A673 (cell line): ENCODE measurements at regions not wholly inside any gene's neighbourhood (a gene's known extent, or its start where the extent isn't known, plus 50 kb on each side); places are given as distances from the start of the nearest gene placed in this dataset.

Experiments used
- EZH2 ChIP-seq: fragments of 200-600 bp; sonication (generic); IDR thresholded peaks from 2 replicates; pipeline ENCODE4 v1.6.1; 2017; ENCODE audit warnings: borderline replicate concordance, low read depth, mild to moderate bottlenecking, mixed read lengths, antibody characterized with exemption, low read length; ENCODE audit not compliant: poor library complexity, severe bottlenecking
- TF ChIP-seq, protein P1 (sequence below): fragments of 300-800, 200-600 bp; sonication (generic); conservative IDR thresholded peaks from 2 replicates; pipeline ENCODE4 v1.5.1; 2017; ENCODE audit warnings: low read depth, mild to moderate bottlenecking, antibody characterized with exemption, low read length, moderate library complexity, mixed read lengths

DNA sequence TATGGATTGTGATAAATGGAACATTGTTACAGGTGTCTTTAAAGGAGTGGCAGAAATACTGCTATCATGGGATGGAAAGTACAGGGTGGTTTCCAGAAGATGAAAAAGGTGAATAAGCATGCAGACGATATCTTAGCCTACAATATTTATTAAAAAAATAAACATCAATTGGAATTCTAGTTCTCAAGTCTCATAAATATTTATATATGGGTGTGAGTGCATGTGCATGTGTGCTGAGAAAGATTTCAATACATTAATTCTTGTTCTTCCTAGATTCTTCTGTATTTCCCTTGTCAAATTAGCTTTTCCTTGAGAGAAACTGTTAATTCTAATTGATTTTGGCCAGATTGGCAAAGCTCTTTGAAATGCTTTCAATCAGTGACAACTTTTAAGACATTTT lies 618.2 kb downstream of the METTL15 start:
- TF ChIP-seq, protein P1, sequence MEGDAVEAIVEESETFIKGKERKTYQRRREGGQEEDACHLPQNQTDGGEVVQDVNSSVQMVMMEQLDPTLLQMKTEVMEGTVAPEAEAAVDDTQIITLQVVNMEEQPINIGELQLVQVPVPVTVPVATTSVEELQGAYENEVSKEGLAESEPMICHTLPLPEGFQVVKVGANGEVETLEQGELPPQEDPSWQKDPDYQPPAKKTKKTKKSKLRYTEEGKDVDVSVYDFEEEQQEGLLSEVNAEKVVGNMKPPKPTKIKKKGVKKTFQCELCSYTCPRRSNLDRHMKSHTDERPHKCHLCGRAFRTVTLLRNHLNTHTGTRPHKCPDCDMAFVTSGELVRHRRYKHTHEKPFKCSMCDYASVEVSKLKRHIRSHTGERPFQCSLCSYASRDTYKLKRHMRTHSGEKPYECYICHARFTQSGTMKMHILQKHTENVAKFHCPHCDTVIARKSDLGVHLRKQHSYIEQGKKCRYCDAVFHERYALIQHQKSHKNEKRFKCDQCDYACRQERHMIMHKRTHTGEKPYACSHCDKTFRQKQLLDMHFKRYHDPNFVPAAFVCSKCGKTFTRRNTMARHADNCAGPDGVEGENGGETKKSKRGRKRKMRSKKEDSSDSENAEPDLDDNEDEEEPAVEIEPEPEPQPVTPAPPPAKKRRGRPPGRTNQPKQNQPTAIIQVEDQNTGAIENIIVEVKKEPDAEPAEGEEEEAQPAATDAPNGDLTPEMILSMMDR = no peak
- no peak for TF ChIP-seq EZH2
